Esophagus squamous epithelium (tissue), 4 donors: ENCODE measurements at regions not wholly inside any gene's neighbourhood (a gene's known extent, or its start where the extent isn't known, plus 50 kb on each side); places are given as distances from the start of the nearest gene placed in this dataset.
"Not testable (repeated sequence)": the region's sequence is repeated elsewhere in the genome, so short reads cannot be mapped to it uniquely, and the experiment has no call there.

ENCODE experiments used
- CTCF ChIP-seq, 6 experiments: fragments of 450-650 bp in 4 of 6; fragments of 200-600 bp in 2 of 6; sonication (generic) in 2 of 6; IDR thresholded peaks; one replicate each; pipeline ENCODE4 v1.5.1; 2016 to 2019; ENCODE audit warnings: antibody characterized with exemption in 6 of 6, mild to moderate bottlenecking in 4 of 6, moderate library complexity in 4 of 6
- POLR2A ChIP-seq, 4 donors: fragments of 450-650 bp; IDR thresholded peaks; one replicate each; pipeline ENCODE4 v1.6.1; 2017; ENCODE audit warnings: antibody characterized with exemption in 4 of 4, mild to moderate bottlenecking in 4 of 4, moderate library complexity in 3 of 4

- TF ChIP-seq CTCF, POLR2A (IDR thresholded peaks at IDR 0.05): not testable (repeated sequence)
Measured at GRCh38 chr2:153533803-153534202, 55.2 kb upstream of the RPRM start.
